ENCODE measurements at regions not wholly inside any gene's neighbourhood (a gene's known extent, or its start where the extent isn't known, plus 50 kb on each side); places are given as distances from the start of the nearest gene placed in this dataset.

- intact Hi-C loops (cut with DNase I) = loop anchor here (5.0 to 10.0 kb wide), 2 partner anchors 285 to 373 kb away; no protein-coding TSS in a partner anchor
- DNase-seq = no peak
Observed at GRCh38 chr12:111310076-111310870, 58.6 kb downstream of the PHETA1 start.

DNA sequence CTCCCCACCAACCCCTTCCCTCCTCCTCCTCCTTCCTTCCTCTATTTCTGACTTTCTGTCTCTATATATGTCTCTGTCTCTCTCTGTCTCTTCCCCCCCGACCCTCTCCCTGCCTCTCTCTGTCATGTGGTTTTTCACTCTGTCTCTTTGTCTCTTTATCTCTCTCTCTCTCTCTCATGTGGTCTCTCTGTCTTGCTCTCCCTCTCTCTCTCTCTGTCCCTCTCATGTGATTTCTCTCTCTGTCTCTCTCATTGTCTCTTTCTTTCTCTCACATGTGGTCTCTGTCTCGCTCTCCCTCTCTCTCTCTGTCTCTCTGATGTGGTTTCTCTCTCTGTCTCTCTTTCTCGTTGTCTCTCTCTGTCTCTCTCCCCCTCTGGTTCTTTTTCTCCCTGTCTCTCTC, 59.3 kb downstream of the PHETA1 start:
- DNase-seq = no peak
- intact Hi-C loops (cut with DNase I) = no loop called here

DNA sequence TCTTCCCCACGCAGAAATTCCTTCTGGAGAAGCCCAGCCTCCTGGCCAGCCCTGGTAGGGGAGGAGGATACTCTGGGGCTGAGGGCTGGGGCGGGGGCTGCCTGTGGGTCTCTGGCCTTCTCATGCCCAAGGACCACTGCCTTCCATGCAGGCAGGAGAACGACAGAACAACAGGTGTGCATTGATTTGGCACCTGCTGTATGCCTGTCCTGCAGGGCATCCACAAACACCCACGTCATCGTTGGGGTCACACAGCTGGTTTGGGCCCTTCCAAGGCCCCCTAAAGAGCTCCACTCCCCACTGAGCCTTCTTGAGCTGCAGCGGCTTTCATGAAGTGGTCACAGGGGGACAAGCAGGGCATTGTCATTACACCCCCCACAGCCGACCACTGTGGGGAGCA, 60.4 kb downstream of the PHETA1 start:
- DNase-seq = no peak
- intact Hi-C loops (cut with DNase I) = no loop called here

DNA sequence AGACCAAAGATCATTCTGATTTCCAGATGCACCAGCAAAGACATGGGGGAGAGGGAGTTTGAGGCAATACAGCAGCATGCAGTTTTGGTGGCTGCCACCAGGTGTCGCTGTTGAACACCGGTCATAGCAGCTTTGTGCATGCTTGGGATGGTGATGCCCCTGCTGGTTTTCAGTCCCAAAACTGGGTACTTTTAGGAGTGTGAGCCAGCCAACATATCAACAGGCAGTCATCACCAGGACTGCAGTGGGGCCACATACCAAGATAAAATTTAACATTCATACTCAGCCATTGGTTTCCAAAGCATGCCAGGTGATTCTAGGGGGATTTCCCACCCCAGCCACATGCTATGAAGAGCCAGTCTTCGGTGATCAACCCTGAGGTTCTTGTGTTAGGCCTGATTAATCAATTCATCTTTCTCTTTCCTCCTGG, 64.2 kb downstream of the PHETA1 start:
- DNase-seq = no peak
- intact Hi-C loops (cut with DNase I) = no loop called here

DNA sequence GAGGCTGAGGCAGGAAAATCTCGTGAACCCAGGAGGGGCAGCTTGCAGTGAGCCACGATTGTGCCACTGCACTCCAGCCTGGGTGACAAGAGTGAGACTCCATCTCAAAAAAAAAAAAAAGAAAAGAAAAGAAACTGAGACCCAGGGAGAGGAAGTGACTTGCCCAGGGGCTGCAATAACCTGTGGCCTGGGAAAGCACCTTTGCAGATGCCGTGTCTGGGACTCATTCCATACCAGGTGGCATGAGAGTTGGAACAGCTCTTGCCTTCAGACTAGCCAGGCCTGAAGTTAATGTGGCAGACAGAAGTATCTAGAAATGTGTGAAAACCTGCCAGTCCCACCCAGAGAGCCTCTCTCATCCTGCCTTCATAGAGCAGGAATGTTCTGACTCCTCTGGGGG, 65.4 kb downstream of the PHETA1 start:
- no peak for DNase-seq
- intact Hi-C loops (cut with DNase I) = no loop called here

DNA sequence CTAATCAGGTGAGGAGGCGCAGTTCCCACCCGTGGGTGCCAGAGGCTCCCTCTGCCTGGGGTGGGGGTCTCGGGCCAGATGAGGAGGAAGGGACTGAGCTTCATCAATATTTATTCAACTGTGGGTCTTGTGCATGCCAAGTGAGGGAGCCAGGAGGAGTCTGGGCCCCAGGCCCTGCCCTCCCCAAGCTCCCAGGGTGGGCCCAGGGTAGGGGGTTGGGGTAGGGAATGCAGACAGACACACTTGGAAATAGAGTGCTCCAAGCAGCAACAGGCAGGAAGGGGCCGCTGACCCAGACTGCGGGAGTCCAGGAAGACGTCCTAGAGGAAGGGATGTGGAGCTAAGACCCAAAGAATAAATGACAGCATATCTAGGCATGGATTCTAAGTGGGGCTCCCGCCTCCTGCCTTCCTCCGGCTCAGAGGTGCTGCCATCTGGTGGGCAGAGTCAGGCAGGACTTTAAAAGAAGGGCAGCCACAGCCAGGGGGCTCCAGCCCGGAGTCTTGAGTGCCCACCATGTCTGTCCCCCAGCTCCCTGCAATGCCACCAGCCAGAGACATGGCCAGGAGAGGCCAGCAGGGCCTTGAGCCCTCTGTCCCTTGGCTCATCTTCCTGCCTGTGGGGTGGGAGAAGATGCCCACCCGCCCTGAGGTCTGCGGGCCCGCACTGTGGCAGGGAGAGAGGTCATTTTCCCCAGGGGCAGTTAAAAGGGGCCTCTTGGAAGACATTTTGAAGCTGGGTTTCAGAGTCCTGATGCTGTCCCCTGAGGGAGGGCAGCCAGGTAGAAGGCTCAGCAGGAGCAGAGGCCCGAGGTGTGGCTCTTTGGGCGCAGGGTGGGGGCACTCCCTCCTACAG, 70.1 kb downstream of the PHETA1 start:
- intact Hi-C loops (cut with DNase I) = loop anchor here (10.0 kb wide), 1 partner anchor 144 kb away; no protein-coding TSS in a partner anchor
- DNase-seq = peak; percentile 16 to 82 (median 60)

DNA sequence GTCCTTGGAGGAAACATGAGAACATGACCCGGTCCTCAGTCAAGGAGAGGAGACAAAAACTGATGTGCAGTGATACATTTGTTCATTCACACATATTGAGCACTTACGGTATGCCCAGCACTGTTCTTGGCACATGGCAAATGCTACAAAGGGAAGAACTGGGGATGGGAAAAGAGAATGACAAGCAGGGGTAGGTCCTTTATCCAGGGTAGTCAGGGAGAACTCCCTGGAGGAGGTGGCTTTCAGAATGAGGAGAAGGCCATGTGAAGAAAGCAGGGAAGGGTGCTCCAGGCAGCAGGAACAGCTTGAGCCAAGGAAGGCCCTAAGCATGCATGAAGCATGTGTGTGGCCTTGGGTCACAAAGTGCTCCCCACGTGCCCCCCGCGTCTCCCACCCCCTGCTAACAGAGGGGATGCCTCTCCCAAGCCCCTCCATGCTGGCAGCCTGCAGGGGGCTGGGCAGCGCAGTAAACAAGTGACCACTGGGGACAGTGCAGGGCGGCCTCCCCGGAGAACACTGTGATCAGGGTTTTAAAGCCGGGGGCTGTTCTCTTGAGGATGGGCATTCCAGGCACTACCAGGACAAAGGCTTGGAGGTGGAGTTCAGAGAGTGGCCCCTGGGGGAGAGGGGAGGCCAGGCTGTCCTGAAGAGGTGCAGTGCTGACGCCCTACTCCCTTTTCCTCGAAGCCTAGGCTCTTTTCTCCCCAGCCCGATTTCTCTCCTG, 71.0 kb downstream of the PHETA1 start:
- intact Hi-C loops (cut with DNase I) = loop anchor here (10.0 kb wide), 1 partner anchor 143 kb away; no protein-coding TSS in a partner anchor
- no peak for DNase-seq

DNA sequence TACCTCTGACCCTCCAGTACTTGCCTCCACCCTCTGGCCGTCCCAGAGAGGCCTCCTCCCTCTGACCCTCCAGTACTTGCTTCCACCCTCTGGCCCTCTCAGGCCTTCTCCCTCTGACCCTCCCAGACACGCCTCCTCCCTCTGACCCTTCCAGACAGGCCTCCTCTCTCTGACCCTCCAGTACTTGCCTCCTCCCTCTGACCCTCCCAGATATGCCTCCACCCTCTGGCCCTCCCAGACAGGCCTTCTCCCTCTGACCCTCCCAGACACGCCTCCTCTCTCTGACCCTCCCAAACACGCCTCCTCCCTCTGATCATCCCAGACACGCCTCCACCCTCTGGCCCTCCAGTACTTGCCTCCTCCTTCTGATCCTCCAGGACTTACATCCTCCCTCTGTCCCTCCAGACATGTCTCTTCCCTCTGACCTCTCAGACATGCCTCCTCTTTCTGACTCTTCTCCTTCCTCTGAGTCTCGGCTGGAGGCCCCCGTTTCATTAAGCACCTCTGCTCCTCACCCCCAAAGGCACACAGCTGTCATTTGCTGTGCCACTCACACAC, 71.9 kb downstream of the PHETA1 start:
- intact Hi-C loops (cut with DNase I) = loop anchor here (10.0 kb wide), 1 partner anchor 142 kb away; no protein-coding TSS in a partner anchor
- DNase-seq = no peak

GRCh38 chr12:111295176-111295575, 73.7 kb downstream of the PHETA1 start:
- intact Hi-C loops (cut with DNase I) = loop anchor here (10.0 kb wide), 1 partner anchor 140 kb away; no protein-coding TSS in a partner anchor
- DNase-seq = no peak

DNA sequence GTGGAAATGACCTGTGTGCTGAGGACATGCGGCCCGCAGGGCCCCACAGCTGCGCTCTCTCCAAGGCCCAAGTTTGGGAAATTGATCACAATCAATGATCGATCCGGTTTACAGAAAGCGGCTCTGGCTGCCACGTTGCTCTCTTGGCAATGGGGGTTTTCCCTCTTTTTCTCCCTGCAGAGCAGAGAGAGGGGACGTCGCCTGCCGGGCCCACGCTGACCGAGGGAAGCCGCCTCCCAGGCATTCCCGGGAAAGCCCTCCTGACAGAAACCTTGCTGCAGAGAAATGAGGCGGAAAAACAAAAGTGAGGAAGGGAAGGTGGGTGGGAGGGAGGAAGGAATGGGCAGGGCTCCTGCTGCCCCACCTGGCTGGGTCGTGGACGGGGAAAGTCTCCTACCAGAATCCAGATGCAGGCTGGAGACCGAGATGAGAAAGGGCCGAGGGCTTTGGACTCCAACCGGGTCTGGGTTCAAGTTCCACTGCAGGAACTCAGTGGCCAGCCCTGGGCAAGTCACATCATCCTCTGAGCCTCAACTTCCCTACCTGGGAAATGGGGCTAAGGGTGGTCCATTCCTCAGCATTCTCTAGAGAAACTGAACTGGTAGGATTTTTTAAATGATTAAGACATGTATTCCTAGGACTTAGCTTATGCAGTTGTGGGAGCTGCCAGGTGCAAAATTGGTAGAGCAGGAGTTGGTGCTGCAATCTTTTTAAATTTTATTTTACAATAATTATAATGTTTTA, 75.5 kb downstream of the PHETA1 start:
- intact Hi-C loops (cut with DNase I) = loop anchor here (10.0 kb wide), 1 partner anchor 139 kb away; no protein-coding TSS in a partner anchor
- DNase-seq = no peak

DNA sequence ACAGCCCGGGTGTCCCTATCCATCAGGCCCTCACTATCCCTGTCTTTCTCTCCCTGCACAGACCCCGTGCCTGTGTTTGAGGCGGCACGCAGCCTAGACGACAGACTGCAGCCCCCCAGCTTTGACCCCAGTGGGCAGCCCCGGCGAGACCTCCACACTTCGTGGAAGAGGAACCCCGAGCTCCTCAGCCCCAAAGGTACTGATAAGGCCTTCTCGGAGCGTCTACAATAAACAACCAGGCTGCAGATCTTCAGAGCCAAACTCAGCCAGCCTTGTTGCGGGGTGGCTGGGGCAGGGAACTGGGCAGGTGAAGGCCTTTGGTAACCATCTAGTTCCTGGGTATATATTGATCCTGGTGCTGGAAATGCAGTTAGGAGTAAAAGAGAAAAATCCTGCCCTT, 77.5 kb downstream of the PHETA1 start:
- intact Hi-C loops (cut with DNase I) = loop anchor here (10.0 kb wide), 1 partner anchor 137 kb away; no protein-coding TSS in a partner anchor
- DNase-seq = no peak

DNA sequence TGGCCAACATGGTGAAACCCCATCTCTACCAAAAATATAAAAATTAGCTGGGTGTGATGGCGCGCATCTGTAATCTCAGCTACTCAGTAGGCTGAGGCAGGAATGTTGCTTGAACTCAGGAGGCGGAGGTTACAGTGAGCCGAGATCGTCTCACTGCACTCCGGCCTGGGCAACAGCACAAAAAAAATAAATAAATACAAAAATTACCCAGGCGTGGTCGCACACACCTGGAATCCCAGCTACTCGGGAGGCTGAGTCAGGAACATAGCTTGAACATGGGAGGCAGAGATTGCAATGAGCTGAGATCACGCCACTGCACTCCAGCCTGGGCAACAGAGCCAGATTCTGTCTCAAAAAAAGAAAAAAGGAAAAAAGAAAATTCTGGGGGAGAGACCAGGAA, 80.1 kb downstream of the PHETA1 start:
- intact Hi-C loops (cut with DNase I) = no loop called here
- no peak for DNase-seq

GRCh38 chr12:111287125-111287900, 81.6 kb downstream of the PHETA1 start:
- DNase-seq = no peak
- intact Hi-C loops (cut with DNase I) = no loop called here

DNA sequence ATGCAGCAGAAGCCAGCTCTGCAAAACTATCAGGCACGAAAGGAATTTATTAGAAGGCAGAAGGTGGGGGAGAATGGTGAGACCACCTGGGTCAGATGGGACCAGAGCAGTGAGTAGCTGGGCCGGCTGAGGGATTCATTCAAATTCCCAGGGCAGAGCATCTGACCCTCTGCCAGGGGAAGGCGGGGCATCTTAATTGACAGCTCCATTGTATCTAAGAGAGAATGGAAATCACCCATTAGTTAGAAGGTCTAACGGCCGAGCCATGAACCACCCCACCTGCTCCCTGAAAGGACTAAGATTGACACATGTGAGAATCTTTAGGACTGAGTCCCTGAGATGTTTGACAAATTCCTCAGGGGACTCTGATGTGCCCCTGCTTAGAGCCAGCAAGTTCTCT, 83.7 kb downstream of the PHETA1 start:
- intact Hi-C loops (cut with DNase I) = no loop called here
- DNase-seq = no peak

DNA sequence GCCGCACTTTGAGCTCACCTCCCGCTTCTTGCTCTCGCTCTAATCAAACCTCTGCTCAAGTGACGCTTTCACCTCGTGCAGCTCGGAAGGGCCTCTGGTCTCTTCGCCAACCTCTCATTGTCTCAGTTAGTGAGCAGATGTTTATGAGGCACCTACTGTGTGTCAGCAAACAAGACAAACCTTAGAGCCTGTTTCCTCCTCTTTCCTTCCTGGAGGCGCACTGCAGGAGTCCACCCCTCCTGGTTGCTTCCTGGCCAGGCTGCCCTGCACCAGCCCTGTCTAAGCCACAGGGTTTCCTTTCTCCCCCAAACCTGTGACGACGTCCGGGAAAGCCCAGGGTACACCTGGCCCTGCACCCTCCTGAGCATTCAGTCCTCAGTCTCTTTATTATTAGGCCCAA, 84.2 kb downstream of the PHETA1 start:
- intact Hi-C loops (cut with DNase I) = no loop called here
- DNase-seq = no peak

- no peak for DNase-seq
- intact Hi-C loops (cut with DNase I) = no loop called here
Observed at GRCh38 chr12:111283966-111284365, 84.9 kb downstream of the PHETA1 start.

DNA sequence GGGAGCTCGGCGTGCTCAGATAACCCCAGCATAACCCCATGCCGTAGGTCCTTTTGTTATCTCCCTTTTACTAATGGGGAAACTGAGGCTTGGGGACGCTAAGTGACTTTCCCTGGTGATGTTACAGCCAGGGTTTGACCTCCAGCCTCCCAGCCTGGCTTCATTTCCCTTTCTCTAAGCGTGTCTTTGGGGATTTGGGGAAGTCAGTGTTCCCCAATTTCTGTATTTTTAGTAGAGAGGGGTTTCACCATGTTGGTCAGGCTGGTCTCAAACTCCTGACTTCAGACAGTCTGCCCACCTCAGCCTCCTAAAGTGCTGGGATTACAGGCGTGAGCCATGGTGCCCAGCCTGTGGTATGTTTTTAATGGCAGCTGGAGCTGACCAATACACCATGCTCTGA, 85.4 kb downstream of the PHETA1 start:
- no peak for DNase-seq
- intact Hi-C loops (cut with DNase I) = no loop called here

GRCh38 chr12:111277570-111277969, 91.3 kb downstream of the PHETA1 start:
- intact Hi-C loops (cut with DNase I) = no loop called here
- DNase-seq = no peak

Data from head of caudate nucleus (tissue), 42 donors.